Kidney (tissue), 13 donors: ENCODE measurements at regions not wholly inside any gene's neighbourhood (a gene's known extent, or its start where the extent isn't known, plus 50 kb on each side); places are given as distances from the start of the nearest gene placed in this dataset.

Experiments
- DNase-seq, 5 donors: peaks; one replicate each; pipeline ENCODE4 v3.0.0-alpha.2; 2013 to 2020
- FAIRE-seq: peaks from 2 replicates; lab custom pipeline; 2012; peaks lifted over from hg19 to GRCh38; lab: Jason Lieb, UNC
- H3K27ac ChIP-seq, 2 donors: one replicate each; pipeline ENCODE4 v1.7.0; 2013; ENCODE audit warnings: low read depth in 2 of 2, low read length in 2 of 2, inconsistent platforms in 1 of 2
- H3K27me3 ChIP-seq: one replicate; pipeline ENCODE4 v1.7.1; 2013; ENCODE audit warnings: low read length, inconsistent platforms; ENCODE audit not compliant: control insufficient read depth, insufficient read depth
- H3K36me3 ChIP-seq, 3 donors: one replicate each; pipeline versions ENCODE4 v1.7.0 to v1.7.1; 2013; ENCODE audit warnings: low read length in 3 of 3, control low read depth in 1 of 3, inconsistent platforms in 1 of 3; ENCODE audit not compliant: insufficient read depth in 3 of 3, control insufficient read depth in 2 of 3
- H3K4me1 ChIP-seq, 3 donors: one replicate each; pipeline versions ENCODE4 v1.7.0 to v1.7.1; 2013; ENCODE audit warnings: low read length in 3 of 3, inconsistent platforms in 1 of 3, low read depth in 1 of 3; ENCODE audit not compliant: control insufficient read depth in 2 of 3, insufficient read depth in 2 of 3
- H3K4me3 ChIP-seq, 3 donors: one replicate each; pipeline versions ENCODE4 v1.7.0 to v1.8.1; 2013; ENCODE audit warnings: low read length in 3 of 3, control low read depth in 1 of 3, inconsistent platforms in 1 of 3
- H3K9ac ChIP-seq, 3 donors: one replicate each; pipeline versions ENCODE4 v1.7.0 to v1.7.1; 2013; ENCODE audit warnings: low read length in 3 of 3, control low read depth in 1 of 3, inconsistent platforms in 1 of 3
- H3K9me3 ChIP-seq, 3 donors: one replicate each; pipeline versions ENCODE4 v1.7.0 to v1.7.1; 2013; ENCODE audit warnings: low read length in 3 of 3, control low read depth in 1 of 3, inconsistent platforms in 1 of 3; ENCODE audit not compliant: control insufficient read depth in 2 of 3, insufficient read depth in 1 of 3
- CTCF ChIP-seq: IDR thresholded peaks from 3 replicates; pipeline ENCODE4 v1.5.1; 2012; ENCODE audit warnings: mild to moderate bottlenecking, moderate library complexity, borderline replicate concordance; ENCODE audit not compliant: insufficient read depth; ENCODE audit errors: extremely low read depth
- intact Hi-C: fragments of 100-400 bp; cut with DNase I; formaldehyde crosslinking; loops from one replicate; pipeline ENCODE4 v1.11.1; 2022
- donor health status: control.
- donor health status: control.
- donor health status: control.
- donor health status: control.
- donor health status: control.
- donor health status: DM: yes; HTN: yes; CAD: no.
- donor health status: Normal renal cell carcinoma (clear cell type).

DNA sequence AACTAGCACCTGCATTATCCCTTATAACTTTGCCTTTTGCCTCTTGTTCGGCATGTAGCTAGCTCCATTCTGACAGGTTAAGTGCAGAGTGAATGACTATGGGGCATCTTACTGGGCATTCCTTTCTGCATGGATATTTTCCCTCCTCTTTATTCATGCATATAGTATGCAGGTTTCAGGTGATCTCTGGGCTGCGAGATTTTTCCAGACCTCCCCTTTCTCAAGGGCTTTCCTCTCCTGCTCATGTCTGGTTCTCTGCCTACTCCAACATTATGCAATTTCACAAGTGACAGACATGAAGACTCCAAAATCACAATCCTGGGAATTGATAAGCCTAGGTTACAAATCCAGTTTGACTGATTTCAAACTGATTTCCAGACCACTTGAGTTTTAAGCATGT is 503.8 kb downstream of the NXPH1 start:
- Histone ChIP-seq H3K27ac (no peak overlapping the region), H3K4me1 (no peaks in the 10 kb centered on the region), H3K36me3 (no peaks in the 10 kb centered on the region), H3K9me3 (no peaks in the 10 kb centered on the region), H3K27me3 (no peaks in the 10 kb centered on the region), H3K9ac (no peak overlapping the region), H3K4me3 (no peak overlapping the region)
- intact Hi-C loops, result no loop called here
- no peak for FAIRE-seq
- DNase-seq, result no peak
- TF ChIP-seq CTCF, result no peak

- H3K27me3 ChIP-seq, result no peaks in the 10 kb centered on the region
- H3K9ac ChIP-seq, result no peak overlapping the region
- intact Hi-C loops, result no loop called here
- H3K36me3 ChIP-seq, result no peaks in the 10 kb centered on the region
- no peak for DNase-seq
- no peak for TF ChIP-seq CTCF
- no peaks in the 10 kb centered on the region for H3K4me1 ChIP-seq
- no peak overlapping the region for H3K4me3 ChIP-seq
- no peak for FAIRE-seq
- no peaks in the 10 kb centered on the region for H3K9me3 ChIP-seq
- no peak overlapping the region for H3K27ac ChIP-seq
Measured at GRCh38 chr7:8938044-8938805, 504.8 kb downstream of the NXPH1 start.

- Histone ChIP-seq H3K27ac (no peak overlapping the region), H3K27me3 (no peaks in the 10 kb centered on the region), H3K36me3 (no peaks in the 10 kb centered on the region), H3K9ac (no peak overlapping the region), H3K9me3 (no peaks in the 10 kb centered on the region), H3K4me1 (no peaks in the 10 kb centered on the region), H3K4me3 (no peak overlapping the region)
- no peak for DNase-seq
- intact Hi-C loops, result no loop called here
- no peak for FAIRE-seq
- no peak for TF ChIP-seq CTCF
Measured at GRCh38 chr7:8939446-8939845, 506.0 kb downstream of the NXPH1 start.
